GM21717 (cell line): ENCODE measurements at regions not wholly inside any gene's neighbourhood (a gene's known extent, or its start where the extent isn't known, plus 50 kb on each side); places are given as distances from the start of the nearest gene placed in this dataset.

Experiments
- ATAC-seq: cut with Tn5 transposase; IDR thresholded peaks from one replicate; pipeline ENCODE4 v1.9.1; 2021; ENCODE audit warnings: mild to moderate bottlenecking, moderate library complexity; ENCODE audit not compliant: unreplicated experiment

- ATAC-seq: no peak
These were observed 1568.9 kb upstream of the PABPC4L start for GRCh38 chr4:135770505-135770904.

- ATAC-seq: no peak
These were observed 1543.3 kb upstream of the PABPC4L start for GRCh38 chr4:135744928-135745327.

- ATAC-seq: no peak
These were observed 1540.0 kb upstream of the PABPC4L start for GRCh38 chr4:135741583-135741982.

- no peak for ATAC-seq
These were observed 1537.8 kb upstream of the PABPC4L start for GRCh38 chr4:135739354-135739753.

- no peak for ATAC-seq
These were observed 1533.9 kb upstream of the PABPC4L start for GRCh38 chr4:135735512-135735911.

- ATAC-seq: no peak
These were observed 1530.9 kb upstream of the PABPC4L start for GRCh38 chr4:135732448-135732847.

GRCh38 chr4:135731682-135732081, 1530.1 kb upstream of the PABPC4L start:
- no peak for ATAC-seq

- no peak for ATAC-seq
These were observed 1522.8 kb upstream of the PABPC4L start for GRCh38 chr4:135724421-135724820.

- ATAC-seq: no peak
These were observed 1516.4 kb upstream of the PABPC4L start for GRCh38 chr4:135718019-135718418.

GRCh38 chr4:135705343-135705742, 1503.8 kb upstream of the PABPC4L start:
- ATAC-seq: no peak

DNA sequence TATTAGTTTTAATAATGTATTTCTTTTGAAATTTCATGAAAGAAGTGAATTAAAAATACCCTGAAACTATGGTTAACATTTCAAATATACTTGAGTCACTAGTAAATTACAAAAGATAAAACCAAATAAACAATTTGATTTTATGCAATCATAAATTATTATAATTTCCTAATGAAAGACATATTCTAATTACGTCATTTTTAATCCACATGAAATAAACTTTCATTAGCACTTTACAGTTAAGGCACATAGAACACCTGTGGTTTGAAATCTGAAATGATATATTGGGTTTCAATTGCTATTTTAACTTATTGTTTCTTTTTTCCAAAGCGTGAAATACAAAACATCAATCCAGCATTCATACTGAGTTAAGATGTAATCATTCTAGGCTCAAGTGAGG, 1492.5 kb upstream of the PABPC4L start:
- ATAC-seq: no peak

GRCh38 chr4:135684001-135684400, 1482.4 kb upstream of the PABPC4L start:
- ATAC-seq: no peak

- ATAC-seq: no peak
These were observed 1470.6 kb upstream of the PABPC4L start for GRCh38 chr4:135672202-135672601.

DNA sequence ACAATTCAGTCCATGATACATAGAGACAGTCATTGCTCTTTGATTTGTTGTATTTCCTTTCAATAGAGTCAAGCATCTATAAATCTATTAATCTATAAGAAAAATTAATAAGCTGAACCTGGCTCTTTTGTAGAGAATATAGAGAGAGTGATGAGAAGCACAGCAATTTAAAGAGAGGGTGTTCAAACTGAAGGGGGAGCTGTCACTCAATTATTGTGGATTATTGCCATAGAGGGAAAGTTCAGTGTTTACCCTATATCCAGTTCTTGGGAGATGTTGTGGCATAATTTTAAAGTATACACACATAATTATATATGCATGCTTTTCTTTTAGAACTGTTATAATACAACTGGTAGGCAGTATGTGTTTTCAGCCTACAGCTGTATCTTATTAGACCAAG, 1469.0 kb upstream of the PABPC4L start:
- ATAC-seq: no peak
